ENCODE measurements at regions not wholly inside any gene's neighbourhood (a gene's known extent, or its start where the extent isn't known, plus 50 kb on each side); places are given as distances from the start of the nearest gene placed in this dataset.

- TF ChIP-seq ATF2 (IDR thresholded peaks at IDR 0.05; ENCODE audit: low read length) (no peak), CHD1 (IDR thresholded peaks at IDR 0.05; ENCODE audit: low read depth, low read length) (no peak), POLR2AphosphoS5 (IDR thresholded peaks at IDR 0.05; ENCODE audit: low read depth, low read length) (no peak), MAFK (IDR thresholded peaks at IDR 0.05; ENCODE audit: low read depth, low read length) (no peak), POLR2A (IDR thresholded peaks at IDR 0.05; ENCODE audit: control extremely low read depth in 1 of 2, low read depth in 2 of 2, low read length in 2 of 2) (no peak), ATF3 (IDR thresholded peaks at IDR 0.05; ENCODE audit: insufficient read depth, low read depth, low read length) (no peak), CTCF (IDR thresholded peaks at IDR 0.05; ENCODE audit: control extremely low read depth in 1 of 3, insufficient read depth in 1 of 3, low read depth in 1 of 3, low read length in 3 of 3) (peak in 1 of 3 experiments; percentile 38; a peak in 2 of 4 replicates), TCF12 (IDR thresholded peaks at IDR 0.05; ENCODE audit: low read depth, low read length) (no peak), BCL11A (IDR thresholded peaks at IDR 0.05; ENCODE audit: low read depth in 2 of 2, low read length in 2 of 2) (no peak), RAD21 (IDR thresholded peaks at IDR 0.05 in 1 of 2, conservative IDR thresholded peaks at IDR 0.05 in 1 of 2; ENCODE audit: low read depth in 2 of 2, low read length in 2 of 2) (peak; percentile 26 to 39; a peak in 3 of 4 replicates), RFX5 (IDR thresholded peaks at IDR 0.05; ENCODE audit: borderline replicate concordance, low read depth, low read length) (no peak), GABPA (IDR thresholded peaks at IDR 0.05; ENCODE audit: borderline replicate concordance, insufficient read depth, low read length) (no peak), HDAC2 (IDR thresholded peaks at IDR 0.05; ENCODE audit: borderline replicate concordance in 1 of 2, low read depth in 2 of 2, low read length in 2 of 2) (no peak)
Observed at GRCh38 chr6:137370871-137371633, 123.1 kb downstream of the OLIG3 start (continued).

All from H1 (cell line).